Prostate gland (tissue), 2 donors: ENCODE measurements at regions not wholly inside any gene's neighbourhood (a gene's known extent, or its start where the extent isn't known, plus 50 kb on each side); places are given as distances from the start of the nearest gene placed in this dataset.

Source experiments
- DNase-seq: peaks from one replicate; pipeline ENCODE4 v3.0.0-alpha.2; 2019; ENCODE audit warnings: low spot score
- H3K27ac ChIP-seq, 2 donors: fragments of 200-600 bp; sonication (generic); 2 replicates each; pipeline ENCODE4 v1.5.1; 2017 to 2019
- H3K27me3 ChIP-seq: fragments of 200-600 bp; sonication (generic); replicated peaks from 2 replicates; pipeline ENCODE4 v1.5.1; 2019; ENCODE audit not compliant: insufficient read depth
- H3K36me3 ChIP-seq, 2 donors: fragments of 200-600 bp; sonication (generic); 1 replicate in 1 of 2; 2 replicates in 1 of 2; pipeline versions ENCODE4 v1.5.1 to v1.8.1; 2017 to 2019
- H3K4me1 ChIP-seq: fragments of 200-600 bp; sonication (generic); replicated peaks from 2 replicates; pipeline ENCODE4 v1.5.1; 2019
- H3K4me3 ChIP-seq, 2 donors: fragments of 200-600 bp; sonication (generic); 2 replicates each; pipeline ENCODE4 v1.5.1; 2017 to 2019
- H3K9me3 ChIP-seq: fragments of 200-600 bp; sonication (generic); 2 replicates; pipeline ENCODE4 v1.5.1; 2017
- CTCF ChIP-seq, 4 experiments: fragments of 200-600 bp in 2 of 4; fragments of 450-650 bp in 2 of 4; sonication (generic) in 2 of 4; IDR thresholded peaks; 1 replicate in 3 of 4; 2 replicates in 1 of 4; pipeline ENCODE4 v1.5.1; 2016 to 2019; ENCODE audit warnings: antibody characterized with exemption in 4 of 4, mild to moderate bottlenecking in 2 of 4, moderate library complexity in 2 of 4
- POLR2A ChIP-seq: fragments of 450-650 bp; IDR thresholded peaks from one replicate; pipeline ENCODE4 v1.6.1; 2016; ENCODE audit warnings: antibody characterized with exemption, mild to moderate bottlenecking
- POLR2AphosphoS5 ChIP-seq: sonication (generic); formaldehyde crosslinking; IDR thresholded peaks from one replicate; pipeline ENCODE4 v1.6.1; 2017; ENCODE audit warnings: antibody characterized with exemption
- WGBS: methylation state at CpG from one replicate; pipeline ENCODE4 v1.1.5; 2018; 5-methylcytosine and 5-hydroxymethylcytosine counted together
- intact Hi-C: fragments of 100-400 bp; cut with DNase I; formaldehyde crosslinking; loops from one replicate; pipeline ENCODE4 v1.14.2; 2022

GRCh38 chr6:20301256-20301655 lies 89.0 kb upstream of the MBOAT1 start:
- WGBS = 98% methylated on average over 15 of the region's 29 CpGs
- H3K4me3 ChIP-seq = no peak overlapping the region
- H3K36me3 ChIP-seq = no peaks in the 10 kb centered on the region
- H3K9me3 ChIP-seq = no peaks in the 10 kb centered on the region
- H3K27ac ChIP-seq = no peak overlapping the region
- intact Hi-C loops = no loop called here
- no peak for DNase-seq
- TF ChIP-seq CTCF (IDR thresholded peaks at IDR 0.05) = no peak
- TF ChIP-seq POLR2A = no peak
- no peak for TF ChIP-seq POLR2AphosphoS5
- H3K4me1 ChIP-seq = no peaks in the 10 kb centered on the region
- no peaks in the 10 kb centered on the region for H3K27me3 ChIP-seq

GRCh38 chr6:20302168-20302567 lies 89.9 kb upstream of the MBOAT1 start:
- Histone ChIP-seq H3K4me3 (no peak overlapping the region), H3K9me3 (no peaks in the 10 kb centered on the region), H3K27ac (no peak overlapping the region), H3K36me3 (no peaks in the 10 kb centered on the region), H3K27me3 (no peaks in the 10 kb centered on the region), H3K4me1 (no peaks in the 10 kb centered on the region)
- TF ChIP-seq CTCF (IDR thresholded peaks at IDR 0.05) = no peak
- TF ChIP-seq POLR2AphosphoS5 = no peak
- TF ChIP-seq POLR2A = no peak
- intact Hi-C loops = no loop called here
- no peak for DNase-seq
- 86% methylated on average over 3 of the region's 3 CpGs for WGBS

- Histone ChIP-seq H3K36me3 (no peaks in the 10 kb centered on the region), H3K9me3 (no peaks in the 10 kb centered on the region), H3K27ac (no peak overlapping the region), H3K4me3 (no peak overlapping the region), H3K4me1 (no peaks in the 10 kb centered on the region), H3K27me3 (no peaks in the 10 kb centered on the region)
- TF ChIP-seq POLR2AphosphoS5 = no peak
- TF ChIP-seq POLR2A = no peak
- no peak for TF ChIP-seq CTCF (IDR thresholded peaks at IDR 0.05)
- WGBS = 74% methylated on average over 5 of the region's 5 CpGs
- intact Hi-C loops = no loop called here
- no peak for DNase-seq
These were observed 90.5 kb upstream of the MBOAT1 start for GRCh38 chr6:20302702-20303251.

- Histone ChIP-seq H3K27me3 (no peaks in the 10 kb centered on the region), H3K9me3 (no peaks in the 10 kb centered on the region), H3K4me1 (no peaks in the 10 kb centered on the region), H3K36me3 (no peaks in the 10 kb centered on the region), H3K4me3 (no peak overlapping the region), H3K27ac (no peak overlapping the region)
- no peak for DNase-seq
- intact Hi-C loops = no loop called here
- 78% methylated on average over 14 of the region's 14 CpGs for WGBS
- TF ChIP-seq CTCF (IDR thresholded peaks at IDR 0.05) = no peak
- no peak for TF ChIP-seq POLR2AphosphoS5
- no peak for TF ChIP-seq POLR2A
These were observed 94.2 kb upstream of the MBOAT1 start for GRCh38 chr6:20306491-20306890.

GRCh38 chr6:20309186-20309585 lies 92.5 kb upstream of the E2F3 start:
- DNase-seq = no peak
- Histone ChIP-seq H3K4me3 (no peak overlapping the region), H3K36me3 (no peaks in the 10 kb centered on the region), H3K27me3 (no peaks in the 10 kb centered on the region), H3K27ac (no peak overlapping the region), H3K4me1 (no peaks in the 10 kb centered on the region), H3K9me3 (no peaks in the 10 kb centered on the region)
- no peak for TF ChIP-seq CTCF (IDR thresholded peaks at IDR 0.05)
- no peak for TF ChIP-seq POLR2AphosphoS5
- TF ChIP-seq POLR2A = no peak
- intact Hi-C loops = no loop called here
- 63% methylated on average over 2 of the region's 2 CpGs for WGBS
